ENCODE measurements at regions not wholly inside any gene's neighbourhood (a gene's known extent, or its start where the extent isn't known, plus 50 kb on each side); places are given as distances from the start of the nearest gene placed in this dataset.

GRCh38 chr7:85733169-85733915 lies 546.5 kb upstream of the SEMA3D start:
- H3F3A ChIP-seq (ENCODE audit: insufficient read depth, low read length, poor library complexity, severe bottlenecking) = no peaks in the 10 kb centered on the region
- no peaks in the 10 kb centered on the region for H3K36me3 ChIP-seq (ENCODE audit: insufficient read depth, low read length)
- no peaks in the 10 kb centered on the region for H3K9me2 ChIP-seq (ENCODE audit: insufficient read depth, low read length)
- H3K79me2 ChIP-seq (replicated peaks; ENCODE audit: insufficient read depth, low read length) = no peaks in the 10 kb centered on the region
- H3K4me2 ChIP-seq (ENCODE audit: low read length) = no peak overlapping the region
- no peak overlapping the region for H3K4me3 ChIP-seq (ENCODE audit: low read length)
- no peak overlapping the region for H3K9ac ChIP-seq (ENCODE audit: low read length)
- no peak for TF ChIP-seq POLR2AphosphoS5 (IDR thresholded peaks at IDR 0.05)
- no peak for TF ChIP-seq TAF1 (IDR thresholded peaks at IDR 0.05; ENCODE audit: low read depth)
- TF ChIP-seq CTCF (IDR thresholded peaks at IDR 0.05; ENCODE audit: poor library complexity, severe bottlenecking) = no peak
- no peak for TF ChIP-seq RAD21 (conservative IDR thresholded peaks at IDR 0.05)
- TF ChIP-seq EZH2 (IDR thresholded peaks at IDR 0.05; ENCODE audit: borderline replicate concordance, insufficient read depth, low read length, poor library complexity, severe bottlenecking) = no peak
- TF ChIP-seq EP300 (conservative IDR thresholded peaks at IDR 0.05; ENCODE audit: poor library complexity, severe bottlenecking) = no peak
- no peak for TF ChIP-seq SMC3 (conservative IDR thresholded peaks at IDR 0.05; ENCODE audit: poor library complexity)
- TF ChIP-seq REST (IDR thresholded peaks at IDR 0.05; ENCODE audit: borderline replicate concordance) = no peak
- no peak for TF ChIP-seq MXI1 (conservative IDR thresholded peaks at IDR 0.05; ENCODE audit: poor library complexity, severe bottlenecking)
- no peak overlapping the region for H2AFZ ChIP-seq (ENCODE audit: low read depth, low read length)
- H3K27me3 ChIP-seq (ENCODE audit: insufficient read depth, low read depth, low read length) = no peaks in the 10 kb centered on the region
- no peaks in the 10 kb centered on the region for H3K9me3 ChIP-seq (ENCODE audit: low read length)
- no peak overlapping the region for H3K27ac ChIP-seq (ENCODE audit: low read length)
- H4K20me1 ChIP-seq (ENCODE audit: insufficient read depth) = no peaks in the 10 kb centered on the region

- Histone ChIP-seq H3K79me2 (replicated peaks; ENCODE audit: insufficient read depth, low read length) (no peaks in the 10 kb centered on the region), H3F3A (ENCODE audit: insufficient read depth, low read length, poor library complexity, severe bottlenecking) (no peaks in the 10 kb centered on the region), H3K9me2 (ENCODE audit: insufficient read depth, low read length) (no peaks in the 10 kb centered on the region), H3K4me3 (ENCODE audit: low read length) (no peak overlapping the region), H3K9me3 (ENCODE audit: low read length) (no peaks in the 10 kb centered on the region), H3K4me2 (ENCODE audit: low read length) (no peak overlapping the region), H3K27ac (ENCODE audit: low read length) (no peak overlapping the region), H2AFZ (ENCODE audit: low read depth, low read length) (no peak overlapping the region), H3K27me3 (ENCODE audit: insufficient read depth, low read depth, low read length) (no peaks in the 10 kb centered on the region), H3K36me3 (ENCODE audit: insufficient read depth, low read length) (no peaks in the 10 kb centered on the region), H4K20me1 (ENCODE audit: insufficient read depth) (no peaks in the 10 kb centered on the region), H3K9ac (ENCODE audit: low read length) (no peak overlapping the region)
- TF ChIP-seq TAF1 (IDR thresholded peaks at IDR 0.05; ENCODE audit: low read depth) (no peak), POLR2AphosphoS5 (IDR thresholded peaks at IDR 0.05) (no peak)
Measured at GRCh38 chr7:85730012-85730411, 543.2 kb upstream of the SEMA3D start.
